Left ventricle myocardium inferior (tissue), 1 donor: ENCODE measurements at regions not wholly inside any gene's neighbourhood (a gene's known extent, or its start where the extent isn't known, plus 50 kb on each side); places are given as distances from the start of the nearest gene placed in this dataset.

Experiments used
- DNase-seq: peaks from one replicate; pipeline ENCODE4 v3.0.0-alpha.2; 2020
- H3K27ac ChIP-seq: fragments of 200-600 bp; replicated peaks from 2 replicates; pipeline ENCODE4 v1.8.0; 2021
- H3K27me3 ChIP-seq: fragments of 200-600 bp; 2 replicates; pipeline ENCODE4 v1.8.0; 2021; ENCODE audit warnings: low read depth
- H3K36me3 ChIP-seq: fragments of 200-600 bp; 2 replicates; pipeline ENCODE4 v1.8.0; 2021
- H3K4me1 ChIP-seq: fragments of 200-600 bp; 2 replicates; pipeline ENCODE4 v1.8.0; 2021
- H3K4me3 ChIP-seq: fragments of 200-600 bp; 2 replicates; pipeline ENCODE4 v1.8.0; 2021; ENCODE audit warnings: mild to moderate bottlenecking, moderate library complexity
- H3K9me3 ChIP-seq: fragments of 200-600 bp; replicated peaks from 2 replicates; pipeline ENCODE4 v1.8.0; 2021
- intact Hi-C: fragments of 100-400 bp; cut with micrococcal nuclease; formaldehyde crosslinking; loops from one replicate; pipeline ENCODE4 v1.11.0; 2022
- TF ChIP-seq, protein P1 (sequence below): fragments of 200-600 bp; IDR thresholded peaks from 2 replicates; pipeline ENCODE4 v1.8.0; 2021; ENCODE audit warnings: antibody characterized with exemption, mild to moderate bottlenecking, borderline replicate concordance
- donor health status: DM: no; HTN: yes; CAD: no; lungs with severe emphysema.

- Histone ChIP-seq H3K9me3 (no peaks in the 10 kb centered on the region), H3K4me1 (no peaks in the 10 kb centered on the region), H3K36me3 (no peaks in the 10 kb centered on the region), H3K27ac (no peak overlapping the region), H3K27me3 (no peaks in the 10 kb centered on the region), H3K4me3 (no peak overlapping the region)
- TF ChIP-seq, protein P1, sequence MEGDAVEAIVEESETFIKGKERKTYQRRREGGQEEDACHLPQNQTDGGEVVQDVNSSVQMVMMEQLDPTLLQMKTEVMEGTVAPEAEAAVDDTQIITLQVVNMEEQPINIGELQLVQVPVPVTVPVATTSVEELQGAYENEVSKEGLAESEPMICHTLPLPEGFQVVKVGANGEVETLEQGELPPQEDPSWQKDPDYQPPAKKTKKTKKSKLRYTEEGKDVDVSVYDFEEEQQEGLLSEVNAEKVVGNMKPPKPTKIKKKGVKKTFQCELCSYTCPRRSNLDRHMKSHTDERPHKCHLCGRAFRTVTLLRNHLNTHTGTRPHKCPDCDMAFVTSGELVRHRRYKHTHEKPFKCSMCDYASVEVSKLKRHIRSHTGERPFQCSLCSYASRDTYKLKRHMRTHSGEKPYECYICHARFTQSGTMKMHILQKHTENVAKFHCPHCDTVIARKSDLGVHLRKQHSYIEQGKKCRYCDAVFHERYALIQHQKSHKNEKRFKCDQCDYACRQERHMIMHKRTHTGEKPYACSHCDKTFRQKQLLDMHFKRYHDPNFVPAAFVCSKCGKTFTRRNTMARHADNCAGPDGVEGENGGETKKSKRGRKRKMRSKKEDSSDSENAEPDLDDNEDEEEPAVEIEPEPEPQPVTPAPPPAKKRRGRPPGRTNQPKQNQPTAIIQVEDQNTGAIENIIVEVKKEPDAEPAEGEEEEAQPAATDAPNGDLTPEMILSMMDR = no peak
- DNase-seq = no peak
- intact Hi-C loops = no loop called here
These were observed 518.0 kb upstream of the TBX3 start for GRCh38 chr12:115201966-115202365.

DNA sequence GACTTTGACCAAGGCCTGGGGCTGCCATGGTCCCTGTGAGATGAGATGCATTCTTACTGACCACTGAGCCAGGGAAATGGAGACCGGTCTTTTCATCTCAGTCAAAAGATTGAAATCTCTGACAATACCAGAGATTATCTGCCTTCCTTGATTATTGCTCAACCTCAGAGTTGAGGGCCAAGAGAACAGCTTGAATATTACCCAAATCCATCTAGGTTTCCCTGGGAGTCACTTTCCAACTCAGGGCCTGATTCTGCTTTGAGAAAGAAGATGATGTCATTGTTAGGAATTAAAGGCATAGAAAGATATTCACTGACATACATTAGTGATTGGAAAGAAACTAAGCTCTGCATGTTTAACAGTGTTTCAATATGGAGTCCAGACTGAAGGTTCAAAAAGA lies 515.9 kb upstream of the TBX3 start:
- Histone ChIP-seq H3K36me3 (no peaks in the 10 kb centered on the region), H3K9me3 (no peaks in the 10 kb centered on the region), H3K27ac (no peak overlapping the region), H3K4me3 (no peak overlapping the region), H3K4me1 (no peaks in the 10 kb centered on the region), H3K27me3 (no peaks in the 10 kb centered on the region)
- TF ChIP-seq, protein P1 = no peak
- DNase-seq = no peak
- intact Hi-C loops = no loop called here

GRCh38 chr12:115194857-115195256 lies 510.9 kb upstream of the TBX3 start:
- Histone ChIP-seq H3K9me3 (no peaks in the 10 kb centered on the region), H3K4me1 (no peaks in the 10 kb centered on the region), H3K4me3 (no peak overlapping the region), H3K36me3 (no peaks in the 10 kb centered on the region), H3K27ac (no peak overlapping the region), H3K27me3 (no peaks in the 10 kb centered on the region)
- intact Hi-C loops = no loop called here
- TF ChIP-seq, protein P1 = no peak
- no peak for DNase-seq

DNA sequence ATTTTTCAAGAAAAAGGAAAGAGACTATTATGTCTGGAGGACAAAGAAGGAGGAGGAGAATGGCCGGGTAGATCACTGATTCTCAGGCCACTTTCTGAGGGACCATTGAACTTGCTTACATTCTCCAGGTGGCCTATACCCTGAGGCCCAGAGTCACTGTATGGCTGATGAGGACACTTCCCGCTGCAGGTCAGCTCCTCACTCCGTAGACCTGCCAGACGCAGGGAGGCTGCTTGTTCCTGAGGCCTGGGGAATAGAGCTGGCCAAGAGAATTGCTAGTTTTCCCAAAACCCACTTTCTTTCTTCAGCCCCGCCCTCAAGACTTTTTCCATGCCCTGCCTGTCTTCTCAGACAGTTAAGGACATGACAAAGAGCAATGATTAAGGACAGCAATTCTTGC lies 510.5 kb upstream of the TBX3 start:
- no peak overlapping the region for H3K4me3 ChIP-seq
- no peaks in the 10 kb centered on the region for H3K27me3 ChIP-seq
- intact Hi-C loops = no loop called here
- TF ChIP-seq, protein P1 = no peak
- no peaks in the 10 kb centered on the region for H3K4me1 ChIP-seq
- no peak overlapping the region for H3K27ac ChIP-seq
- H3K9me3 ChIP-seq = no peaks in the 10 kb centered on the region
- no peaks in the 10 kb centered on the region for H3K36me3 ChIP-seq
- no peak for DNase-seq

DNA sequence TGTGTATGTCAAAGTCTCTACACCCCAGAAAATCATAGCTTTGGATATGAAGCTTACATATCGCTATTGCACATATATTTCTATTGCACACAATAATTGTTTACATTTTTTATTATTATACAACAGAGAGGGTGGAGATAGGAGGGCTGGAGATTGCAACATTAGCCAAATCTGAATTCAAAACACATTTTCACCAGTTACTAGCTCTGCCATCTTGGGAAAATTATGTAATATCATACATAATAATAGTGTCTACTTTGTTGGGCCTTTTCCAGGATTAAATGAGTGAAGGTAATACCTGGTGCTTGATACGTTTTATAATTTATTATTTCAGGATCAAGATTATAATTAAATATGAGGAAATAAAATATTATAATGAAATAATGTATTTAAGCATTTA lies 507.4 kb upstream of the TBX3 start:
- no peak overlapping the region for H3K4me3 ChIP-seq
- TF ChIP-seq, protein P1 = no peak
- no peak overlapping the region for H3K27ac ChIP-seq
- intact Hi-C loops = no loop called here
- H3K36me3 ChIP-seq = no peaks in the 10 kb centered on the region
- DNase-seq = no peak
- H3K27me3 ChIP-seq = no peaks in the 10 kb centered on the region
- H3K4me1 ChIP-seq = no peaks in the 10 kb centered on the region
- H3K9me3 ChIP-seq = no peaks in the 10 kb centered on the region
